HL-60/S4 treated with retinoic acid at 250 ng/mL for 4 days and 3 days (cell line): ENCODE measurements at regions not wholly inside any gene's neighbourhood (a gene's known extent, or its start where the extent isn't known, plus 50 kb on each side); places are given as distances from the start of the nearest gene placed in this dataset.
"Not testable (repeated sequence)": the region's sequence is repeated elsewhere in the genome, so short reads cannot be mapped to it uniquely, and the experiment has no call there.

ENCODE experiments used
- in situ Hi-C: fragments of 300-500 bp; cut with MboI; formaldehyde crosslinking; loops from 2 replicates; pipeline ENCODE4 v1.7.0; 2022; ENCODE audit warnings: low sequenced_read_pairs

GRCh38 chr5:174454890-174455289, 269.5 kb upstream of the MSX2 start:
- in situ Hi-C loops = no loop called here

GRCh38 chr5:174455301-174455700, 269.1 kb upstream of the MSX2 start:
- in situ Hi-C loops = no loop called here

GRCh38 chr5:174457141-174457678, 267.2 kb upstream of the MSX2 start:
- in situ Hi-C loops = no loop called here

- in situ Hi-C loops = no loop called here
Observed at GRCh38 chr5:174459071-174459702, 265.2 kb upstream of the MSX2 start.

GRCh38 chr5:174459832-174460448, 264.4 kb upstream of the MSX2 start:
- in situ Hi-C loops = no loop called here

DNA sequence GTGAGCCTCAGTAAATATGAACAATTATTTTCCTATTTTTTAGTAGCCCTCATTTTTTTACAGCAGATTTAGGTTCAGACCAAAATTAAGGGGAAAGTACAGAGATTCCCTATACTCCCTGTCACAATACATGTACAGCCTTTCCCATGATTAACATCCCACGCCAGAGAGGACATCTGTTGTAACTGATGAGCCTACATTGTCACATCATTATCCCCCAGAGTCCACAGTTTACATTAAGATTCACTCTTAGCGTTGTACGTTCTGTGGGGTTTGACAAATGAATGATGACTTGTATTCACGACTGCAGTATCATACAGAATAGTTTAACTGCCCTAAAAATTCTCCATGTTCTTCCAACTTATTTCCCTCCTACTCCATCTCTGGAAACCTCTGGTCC, 262.3 kb upstream of the MSX2 start:
- in situ Hi-C loops = no loop called here

DNA sequence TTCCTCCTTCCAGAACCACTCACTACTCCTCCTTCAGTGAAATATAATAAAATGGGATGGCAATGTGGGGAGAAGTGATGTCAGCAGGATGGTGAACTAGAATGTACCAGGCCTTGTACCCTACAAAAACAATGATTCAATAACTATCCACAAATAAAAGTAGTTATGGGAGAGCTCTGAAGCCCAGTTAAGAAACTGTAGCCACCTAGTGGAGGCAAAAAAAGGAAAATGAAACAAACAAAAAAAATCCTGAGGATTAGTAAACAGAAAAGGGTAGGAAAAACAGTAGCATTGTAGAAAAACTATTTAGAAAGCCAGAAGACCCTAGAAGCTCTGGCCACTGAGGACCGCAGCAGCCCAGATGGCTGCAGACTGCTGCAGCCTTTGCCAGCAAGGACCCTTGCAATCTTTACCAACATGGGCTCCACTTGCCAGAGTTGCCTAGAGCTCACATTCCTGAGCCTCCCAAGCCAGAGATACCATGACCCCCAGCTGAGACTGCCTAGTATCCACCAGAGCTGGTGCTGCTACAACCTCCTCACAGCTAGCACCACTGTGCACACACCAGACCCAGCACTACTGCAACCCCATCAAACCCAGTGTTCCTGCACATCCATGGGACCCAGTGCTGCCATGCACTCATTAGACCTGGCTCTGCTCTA, 259.7 kb upstream of the MSX2 start:
- in situ Hi-C loops = no loop called here

GRCh38 chr5:174471528-174471927, 252.9 kb upstream of the MSX2 start:
- in situ Hi-C loops = not testable (repeated sequence)

- in situ Hi-C loops = no loop called here
Observed at GRCh38 chr5:174472956-174473355, 251.4 kb upstream of the MSX2 start.

DNA sequence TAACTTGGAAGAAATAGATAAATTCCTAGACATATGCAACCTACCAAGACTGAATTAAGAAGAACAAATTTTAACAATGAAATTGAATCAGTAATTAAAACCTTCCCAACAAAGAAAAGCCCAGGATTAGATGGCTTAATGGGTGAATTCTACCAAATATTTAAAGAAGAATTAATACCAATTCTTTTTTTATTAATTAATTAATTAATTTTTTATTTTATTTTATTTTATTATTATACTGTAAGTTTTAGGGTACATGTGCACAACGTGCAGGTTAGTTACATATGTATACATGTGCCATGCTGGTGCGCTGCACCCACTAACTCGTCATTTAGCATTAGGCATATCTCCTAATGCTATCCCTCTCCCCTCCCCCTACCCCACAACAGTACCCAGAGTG, 248.4 kb upstream of the MSX2 start:
- in situ Hi-C loops = not testable (repeated sequence)

DNA sequence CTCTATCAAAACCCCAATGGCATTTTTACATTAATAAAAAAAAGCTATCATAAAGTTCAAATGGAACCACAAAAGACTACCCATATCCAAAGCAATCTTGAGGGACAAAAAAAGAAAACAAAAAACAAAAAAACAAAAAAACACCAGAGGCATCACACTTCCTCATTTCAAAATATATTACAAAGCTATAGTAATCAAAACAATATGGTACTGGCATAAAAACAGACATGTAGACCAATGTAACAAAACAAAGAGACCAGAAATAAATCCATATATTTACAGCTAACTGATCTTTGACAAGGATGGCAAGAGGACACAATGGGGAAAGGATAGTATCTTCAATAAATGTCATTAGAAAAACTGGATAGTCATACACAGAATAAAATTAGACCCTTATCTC, 245.1 kb upstream of the MSX2 start:
- in situ Hi-C loops = no loop called here

DNA sequence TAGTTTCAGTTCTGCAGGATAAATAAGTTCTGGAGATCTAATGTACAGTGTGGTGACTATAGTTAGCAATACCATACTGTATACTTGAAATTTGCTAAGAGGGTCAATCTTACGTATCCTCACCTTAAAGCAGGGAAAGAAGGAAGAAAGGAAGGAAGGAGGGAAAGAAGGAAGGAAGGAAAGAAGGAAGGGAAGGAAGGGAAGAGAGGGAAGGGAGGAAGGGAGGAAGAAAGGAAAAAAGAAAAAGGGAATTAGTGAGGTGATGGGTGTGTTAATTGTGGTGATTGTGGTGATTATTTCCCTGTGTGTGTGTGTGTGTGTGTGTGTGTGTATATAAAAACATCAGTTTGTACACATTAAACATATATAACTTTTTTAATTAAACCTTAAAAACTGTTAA, 242.6 kb upstream of the MSX2 start:
- in situ Hi-C loops = no loop called here

GRCh38 chr5:174482607-174483024, 241.8 kb upstream of the MSX2 start:
- in situ Hi-C loops = no loop called here

DNA sequence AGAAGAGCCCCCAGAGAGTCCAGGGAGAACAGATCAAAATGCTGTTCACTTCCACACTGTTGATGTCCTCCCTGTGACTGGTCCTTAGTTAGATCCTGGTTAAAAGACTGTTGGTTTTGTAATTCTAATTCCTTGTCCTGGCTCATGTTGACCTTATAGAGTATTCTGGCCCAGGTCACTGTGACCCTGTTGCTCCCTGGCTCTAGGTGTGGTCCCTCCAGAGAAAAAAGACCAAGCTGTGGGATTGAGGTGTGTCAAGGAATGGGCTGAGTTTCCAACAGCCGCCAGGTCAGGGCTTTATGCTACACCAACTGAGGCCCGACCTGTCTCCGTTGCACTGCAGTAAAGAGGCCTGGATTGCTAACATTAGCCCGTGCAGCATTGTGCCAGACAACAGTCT, 241.0 kb upstream of the MSX2 start:
- in situ Hi-C loops = no loop called here

DNA sequence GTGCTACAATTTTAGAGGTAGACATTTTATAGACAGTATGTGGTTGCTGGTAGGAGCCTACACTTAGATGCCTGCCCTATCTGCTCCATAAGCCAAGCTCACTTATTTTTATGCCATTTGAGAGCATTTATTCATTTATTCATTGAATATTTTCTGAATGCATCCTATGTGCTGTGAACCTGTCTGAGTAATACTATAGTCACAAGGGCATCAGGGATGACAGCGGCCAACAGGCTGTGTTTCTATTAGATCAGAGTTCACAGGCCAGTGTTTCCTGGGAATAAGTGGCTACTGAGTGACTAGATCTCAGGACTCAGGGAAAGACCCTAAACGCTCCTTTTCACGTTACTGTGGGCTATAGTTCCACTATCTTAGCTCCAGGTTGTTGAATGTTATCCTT, 235.2 kb upstream of the MSX2 start:
- in situ Hi-C loops = no loop called here

DNA sequence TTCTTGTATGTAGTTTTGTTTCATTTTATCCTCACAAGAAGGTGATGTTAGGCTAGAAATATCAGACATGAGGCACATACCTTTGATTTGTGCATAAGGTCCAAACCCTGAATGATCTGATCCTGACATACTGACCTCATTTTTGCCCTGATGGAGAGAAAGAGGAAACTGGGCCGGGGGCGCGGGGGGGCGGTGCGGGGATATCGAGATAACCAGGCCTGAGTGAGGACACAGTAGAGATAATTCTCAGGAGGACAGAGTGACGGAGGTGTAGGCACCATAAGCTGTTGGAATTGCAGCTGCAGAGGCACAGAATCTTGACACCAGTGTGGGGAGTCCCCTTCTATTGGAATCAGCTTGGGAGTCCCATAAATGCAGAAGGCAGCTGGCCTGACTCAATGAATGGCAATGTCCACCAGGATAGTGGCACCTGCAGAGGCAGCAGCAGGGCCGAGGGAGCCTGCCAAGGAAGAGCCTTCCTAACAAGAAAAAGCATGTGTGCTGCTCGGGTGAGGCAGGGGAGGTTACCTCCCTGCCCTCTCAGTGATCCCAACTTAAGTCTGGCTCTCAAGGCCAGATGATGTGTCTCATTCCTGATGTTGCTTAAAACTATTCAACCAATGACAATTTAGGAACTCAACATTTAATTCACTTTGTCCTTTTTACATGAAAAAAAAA, 234.3 kb upstream of the MSX2 start:
- in situ Hi-C loops = no loop called here

DNA sequence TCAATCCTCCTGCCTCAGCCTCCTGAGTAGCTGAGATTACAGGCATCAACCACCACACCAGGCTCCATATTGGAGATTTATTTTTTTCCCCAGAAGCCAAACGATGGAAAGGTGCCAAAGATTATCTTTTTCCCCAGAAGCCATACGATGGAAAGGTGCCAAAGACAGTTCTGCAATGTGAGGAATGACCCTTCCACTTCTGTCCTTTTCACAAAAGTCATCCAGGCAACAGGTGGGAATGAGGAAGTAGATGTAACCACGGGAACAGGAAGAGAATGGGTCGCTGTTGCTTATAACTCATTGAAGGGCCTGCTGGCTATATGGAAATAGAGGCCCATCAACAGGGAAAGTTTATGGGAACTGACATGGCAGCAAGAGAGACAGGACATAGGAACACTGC, 233.7 kb upstream of the MSX2 start:
- in situ Hi-C loops = no loop called here

DNA sequence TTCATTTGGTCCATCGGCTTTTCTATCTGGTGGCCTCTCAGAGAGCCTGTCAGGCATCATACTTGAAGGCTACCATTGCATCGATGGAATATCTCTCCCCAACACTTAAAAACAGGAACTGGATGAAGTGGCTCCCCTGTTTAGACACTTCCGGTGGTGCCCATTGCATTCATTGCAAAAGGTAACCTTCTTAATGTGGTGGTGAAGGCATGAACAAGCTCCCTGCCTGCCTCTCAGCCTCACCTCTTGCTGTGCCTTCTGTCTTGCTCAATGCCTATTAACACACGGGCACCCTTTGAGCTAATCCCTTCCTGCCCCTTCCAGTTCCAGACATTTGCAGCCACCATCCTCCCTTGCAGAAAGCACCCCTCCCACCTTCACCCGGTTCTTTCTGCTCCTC, 233.1 kb upstream of the MSX2 start:
- in situ Hi-C loops = no loop called here

- in situ Hi-C loops = no loop called here
Observed at GRCh38 chr5:174491761-174492350, 232.5 kb upstream of the MSX2 start.

- in situ Hi-C loops = no loop called here
Observed at GRCh38 chr5:174493530-174493929, 230.9 kb upstream of the MSX2 start.

- in situ Hi-C loops = not testable (repeated sequence)
Observed at GRCh38 chr5:174497939-174498338, 226.4 kb upstream of the MSX2 start.
